COLO829 (cell line): ENCODE measurements at regions not wholly inside any gene's neighbourhood (a gene's known extent, or its start where the extent isn't known, plus 50 kb on each side); places are given as distances from the start of the nearest gene placed in this dataset.
"Not testable (repeated sequence)": the region's sequence is repeated elsewhere in the genome, so short reads cannot be mapped to it uniquely, and the experiment has no call there.

Source experiments
- DNase-seq: peaks from one replicate; pipeline ENCODE4 v3.0.0; 2012; ENCODE audit warnings: low spot score

GRCh38 chr2:128613876-128614275, 295.2 kb upstream of the HS6ST1 start:
- no peak for DNase-seq

GRCh38 chr2:128614907-128615306, 296.2 kb upstream of the HS6ST1 start:
- not testable (repeated sequence) for DNase-seq

- DNase-seq, result no peak
Measured at GRCh38 chr2:128615571-128615970, 296.9 kb upstream of the HS6ST1 start.

GRCh38 chr2:128617029-128617590, 298.4 kb upstream of the HS6ST1 start:
- no peak for DNase-seq

GRCh38 chr2:128617661-128618060, 299.0 kb upstream of the HS6ST1 start:
- DNase-seq, result no peak

- no peak for DNase-seq
Measured at GRCh38 chr2:128618642-128619041, 300.0 kb upstream of the HS6ST1 start.

- no peak for DNase-seq
Measured at GRCh38 chr2:128619471-128620325, 301.0 kb upstream of the HS6ST1 start.

- no peak for DNase-seq
Measured at GRCh38 chr2:128621074-128621473, 302.4 kb upstream of the HS6ST1 start.

GRCh38 chr2:128622371-128622770, 303.7 kb upstream of the HS6ST1 start:
- no peak for DNase-seq

GRCh38 chr2:128622955-128623620, 304.4 kb upstream of the HS6ST1 start:
- no peak for DNase-seq

- DNase-seq, result no peak
Measured at GRCh38 chr2:128623776-128624761, 305.4 kb upstream of the HS6ST1 start.

GRCh38 chr2:128624956-128625355, 306.3 kb upstream of the HS6ST1 start:
- no peak for DNase-seq

GRCh38 chr2:128625421-128625820, 306.8 kb upstream of the HS6ST1 start:
- DNase-seq, result no peak

- no peak for DNase-seq
Measured at GRCh38 chr2:128625963-128626759, 307.5 kb upstream of the HS6ST1 start.

GRCh38 chr2:128626760-128627511, 308.3 kb upstream of the HS6ST1 start:
- no peak for DNase-seq

- no peak for DNase-seq
Measured at GRCh38 chr2:128628206-128628605, 309.5 kb upstream of the HS6ST1 start.

- no peak for DNase-seq
Measured at GRCh38 chr2:128628996-128629395, 310.3 kb upstream of the HS6ST1 start.

GRCh38 chr2:128630974-128631697, 312.5 kb upstream of the HS6ST1 start:
- DNase-seq, result no peak

GRCh38 chr2:128631698-128632500, 313.2 kb upstream of the HS6ST1 start:
- DNase-seq, result no peak
